DOHH2 (cell line): ENCODE measurements at regions not wholly inside any gene's neighbourhood (a gene's known extent, or its start where the extent isn't known, plus 50 kb on each side); places are given as distances from the start of the nearest gene placed in this dataset.

ENCODE experiments used
- EZH2phosphoT487 ChIP-seq: fragments of 200-600 bp; sonication (generic); IDR thresholded peaks from 2 replicates; pipeline ENCODE4 v1.6.1; 2017; ENCODE audit warnings: borderline replicate concordance, mild to moderate bottlenecking, antibody characterized with exemption, low read length, moderate library complexity, mixed read lengths
- TF ChIP-seq, protein P1 (sequence below): fragments of 200-600 bp; sonication (generic); IDR thresholded peaks from one replicate; pipeline ENCODE4 v1.5.1; 2014; ENCODE audit warnings: antibody characterized with exemption, mild to moderate bottlenecking, low read depth, low read length; ENCODE audit not compliant: poor library complexity, severe bottlenecking

DNA sequence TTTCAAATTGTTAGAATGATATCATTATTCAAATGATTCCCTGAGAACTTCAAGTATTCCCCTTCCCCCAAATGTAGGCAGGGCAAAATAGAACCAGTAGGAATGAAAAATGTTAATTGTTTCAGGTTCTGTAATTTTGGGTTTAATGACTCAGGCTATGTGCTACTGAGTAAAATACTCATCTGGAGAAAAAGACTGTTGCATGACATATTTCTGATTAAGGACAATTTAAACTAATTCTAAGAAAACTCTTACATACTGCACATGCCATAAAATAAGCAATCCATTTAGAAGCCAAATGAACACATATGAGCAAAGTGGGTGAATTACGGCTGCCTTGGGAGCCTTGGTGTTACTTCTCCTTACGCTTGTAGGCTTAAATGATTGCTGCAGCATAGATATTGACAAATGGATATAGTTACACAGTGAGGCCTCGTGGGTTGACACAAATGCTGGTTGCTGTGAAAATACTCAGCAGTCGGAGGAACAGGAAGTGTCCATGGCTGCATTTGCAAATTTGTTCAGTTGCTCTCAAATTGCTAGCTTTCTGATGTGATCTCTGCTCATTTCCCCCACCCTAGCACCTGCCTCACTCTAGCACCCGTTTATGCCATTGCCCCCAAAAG is 174.9 kb upstream of the DMAC1 start:
- TF ChIP-seq, protein P1, sequence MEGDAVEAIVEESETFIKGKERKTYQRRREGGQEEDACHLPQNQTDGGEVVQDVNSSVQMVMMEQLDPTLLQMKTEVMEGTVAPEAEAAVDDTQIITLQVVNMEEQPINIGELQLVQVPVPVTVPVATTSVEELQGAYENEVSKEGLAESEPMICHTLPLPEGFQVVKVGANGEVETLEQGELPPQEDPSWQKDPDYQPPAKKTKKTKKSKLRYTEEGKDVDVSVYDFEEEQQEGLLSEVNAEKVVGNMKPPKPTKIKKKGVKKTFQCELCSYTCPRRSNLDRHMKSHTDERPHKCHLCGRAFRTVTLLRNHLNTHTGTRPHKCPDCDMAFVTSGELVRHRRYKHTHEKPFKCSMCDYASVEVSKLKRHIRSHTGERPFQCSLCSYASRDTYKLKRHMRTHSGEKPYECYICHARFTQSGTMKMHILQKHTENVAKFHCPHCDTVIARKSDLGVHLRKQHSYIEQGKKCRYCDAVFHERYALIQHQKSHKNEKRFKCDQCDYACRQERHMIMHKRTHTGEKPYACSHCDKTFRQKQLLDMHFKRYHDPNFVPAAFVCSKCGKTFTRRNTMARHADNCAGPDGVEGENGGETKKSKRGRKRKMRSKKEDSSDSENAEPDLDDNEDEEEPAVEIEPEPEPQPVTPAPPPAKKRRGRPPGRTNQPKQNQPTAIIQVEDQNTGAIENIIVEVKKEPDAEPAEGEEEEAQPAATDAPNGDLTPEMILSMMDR, result no peak
- no peak for TF ChIP-seq EZH2phosphoT487
